Fibroblast of peridontal ligament (primary cell): ENCODE measurements at regions not wholly inside any gene's neighbourhood (a gene's known extent, or its start where the extent isn't known, plus 50 kb on each side); places are given as distances from the start of the nearest gene placed in this dataset.
"Not testable (repeated sequence)": the region's sequence is repeated elsewhere in the genome, so short reads cannot be mapped to it uniquely, and the experiment has no call there.

Experiments
- DNase-seq: peaks from one replicate; pipeline ENCODE4 v3.0.0-alpha.2; 2010; ENCODE audit errors: extremely low read depth

GRCh38 chr11:104776501-104777170 lies 121.6 kb downstream of the CASP12 start:
- DNase-seq = peak; percentile 20

- DNase-seq = no peak
These were observed 123.7 kb downstream of the CASP12 start for GRCh38 chr11:104774578-104774977.

GRCh38 chr11:104772806-104773241 lies 125.4 kb downstream of the CASP12 start:
- DNase-seq = peak; percentile 91

- no peak for DNase-seq
These were observed 126.5 kb downstream of the CASP12 start for GRCh38 chr11:104771763-104772162.

GRCh38 chr11:104771046-104771445 lies 127.2 kb downstream of the CASP12 start:
- DNase-seq = not testable (repeated sequence)

GRCh38 chr11:104765401-104766095 lies 132.7 kb downstream of the CASP12 start:
- no peak for DNase-seq

GRCh38 chr11:104764710-104765045 lies 133.6 kb downstream of the CASP12 start:
- no peak for DNase-seq

GRCh38 chr11:104763930-104764709 lies 134.1 kb downstream of the CASP12 start:
- DNase-seq = no peak

- no peak for DNase-seq
These were observed 136.7 kb downstream of the CASP12 start for GRCh38 chr11:104761511-104761910.

GRCh38 chr11:104759464-104759863 lies 138.8 kb downstream of the CASP12 start:
- no peak for DNase-seq

- no peak for DNase-seq
These were observed 159.3 kb downstream of the CASP12 start for GRCh38 chr11:104738918-104739317.

GRCh38 chr11:104738208-104738607 lies 160.1 kb downstream of the CASP12 start:
- no peak for DNase-seq

- no peak for DNase-seq
These were observed 161.8 kb downstream of the CASP12 start for GRCh38 chr11:104736502-104736901.

GRCh38 chr11:104734998-104735397 lies 163.3 kb downstream of the CASP12 start:
- no peak for DNase-seq

GRCh38 chr11:104731890-104732289 lies 166.4 kb downstream of the CASP12 start:
- no peak for DNase-seq

GRCh38 chr11:104728927-104729326 lies 169.3 kb downstream of the CASP12 start:
- DNase-seq = no peak

GRCh38 chr11:104727768-104728167 lies 170.5 kb downstream of the CASP12 start:
- DNase-seq = no peak

GRCh38 chr11:104727095-104727494 lies 171.2 kb downstream of the CASP12 start:
- no peak for DNase-seq

GRCh38 chr11:104725796-104726408 lies 172.4 kb downstream of the CASP12 start:
- DNase-seq = no peak

GRCh38 chr11:104713401-104713800 lies 184.9 kb downstream of the CASP12 start:
- peak; percentile 50 for DNase-seq

GRCh38 chr11:104705490-104706190 lies 192.6 kb downstream of the CASP12 start:
- no peak for DNase-seq

- no peak for DNase-seq
These were observed 193.4 kb downstream of the CASP12 start for GRCh38 chr11:104704888-104705287.
